Mesendoderm (in vitro differentiated cells): ENCODE measurements at regions not wholly inside any gene's neighbourhood (a gene's known extent, or its start where the extent isn't known, plus 50 kb on each side); places are given as distances from the start of the nearest gene placed in this dataset.

Experiments used
- DNase-seq: peaks from one replicate; pipeline ENCODE4 v3.0.0; 2013
- H2AK5ac ChIP-seq: 2 replicates; pipeline ENCODE4 v1.6.1; 2013; ENCODE audit warnings: low read length, inconsistent platforms
- H2BK120ac ChIP-seq: 2 replicates; pipeline ENCODE4 v1.6.1; 2013; ENCODE audit warnings: low read depth, mild to moderate bottlenecking, low read length, moderate library complexity, mixed read lengths
- H2BK15ac ChIP-seq: replicated peaks from 2 replicates; pipeline ENCODE4 v1.6.1; 2013; ENCODE audit warnings: low read depth, mild to moderate bottlenecking, moderate library complexity
- H2BK5ac ChIP-seq: 2 replicates; pipeline ENCODE4 v1.6.1; 2013; ENCODE audit warnings: low read length, inconsistent platforms
- H3K18ac ChIP-seq: 2 replicates; pipeline ENCODE4 v1.6.1; 2013; ENCODE audit warnings: mild to moderate bottlenecking, low read length, mixed read lengths
- H3K23ac ChIP-seq: one replicate; pipeline ENCODE4 v1.6.1; 2013; ENCODE audit warnings: low read length
- H3K27ac ChIP-seq: 2 replicates; pipeline ENCODE4 v1.5.1; 2013; ENCODE audit warnings: low read depth, mild to moderate bottlenecking, inconsistent platforms, low read length, moderate library complexity
- H3K27me3 ChIP-seq: 2 replicates; pipeline ENCODE4 v1.6.1; 2013; ENCODE audit warnings: low read length, control low read depth, mild to moderate bottlenecking, inconsistent platforms; ENCODE audit not compliant: insufficient read depth, poor library complexity
- H3K36me3 ChIP-seq: 2 replicates; pipeline ENCODE4 v1.6.1; 2013; ENCODE audit warnings: low read length, inconsistent platforms; ENCODE audit not compliant: control insufficient read depth, insufficient read depth
- H3K4ac ChIP-seq: one replicate; pipeline ENCODE4 v1.6.1; 2013; ENCODE audit warnings: low read depth, mild to moderate bottlenecking, low read length, moderate library complexity
- H3K4me1 ChIP-seq: 2 replicates; pipeline ENCODE4 v1.6.1; 2013; ENCODE audit warnings: low read depth, low read length, inconsistent platforms; ENCODE audit not compliant: control insufficient read depth
- H3K4me2 ChIP-seq: 2 replicates; pipeline ENCODE4 v1.6.1; 2013; ENCODE audit warnings: low read length
- H3K4me3 ChIP-seq: 2 replicates; pipeline ENCODE4 v1.5.1; 2013; ENCODE audit warnings: mild to moderate bottlenecking, low read length
- H3K56ac ChIP-seq: one replicate; pipeline ENCODE4 v1.6.1; 2013; ENCODE audit warnings: low read length
- H3K79me1 ChIP-seq: 2 replicates; pipeline ENCODE4 v1.6.1; 2013; ENCODE audit warnings: low read length, inconsistent platforms
- H3K79me2 ChIP-seq: 2 replicates; pipeline ENCODE4 v1.6.1; 2013; ENCODE audit warnings: mild to moderate bottlenecking, low read length; ENCODE audit not compliant: control insufficient read depth, insufficient read depth
- H3K9ac ChIP-seq: 2 replicates; pipeline ENCODE4 v1.6.1; 2013; ENCODE audit warnings: low read length, inconsistent platforms
- H4K5ac ChIP-seq: one replicate; pipeline ENCODE4 v1.6.1; 2013; ENCODE audit warnings: low read length
- H4K8ac ChIP-seq: one replicate; pipeline ENCODE4 v1.6.1; 2013; ENCODE audit warnings: low read depth, mild to moderate bottlenecking, control low read depth, low read length, moderate library complexity
- WGBS: extraction: QIAGEN DNeasy Blood & Tissue Kit; methylation state at CpG from one replicate; pipeline ENCODE4 v1.1.7; 2013; ENCODE audit warnings: low lambda C conversion rate, missing lambda C conversion rate; ENCODE audit not compliant: insufficient coverage; ENCODE audit errors: extremely low coverage; 5-methylcytosine and 5-hydroxymethylcytosine counted together

DNA sequence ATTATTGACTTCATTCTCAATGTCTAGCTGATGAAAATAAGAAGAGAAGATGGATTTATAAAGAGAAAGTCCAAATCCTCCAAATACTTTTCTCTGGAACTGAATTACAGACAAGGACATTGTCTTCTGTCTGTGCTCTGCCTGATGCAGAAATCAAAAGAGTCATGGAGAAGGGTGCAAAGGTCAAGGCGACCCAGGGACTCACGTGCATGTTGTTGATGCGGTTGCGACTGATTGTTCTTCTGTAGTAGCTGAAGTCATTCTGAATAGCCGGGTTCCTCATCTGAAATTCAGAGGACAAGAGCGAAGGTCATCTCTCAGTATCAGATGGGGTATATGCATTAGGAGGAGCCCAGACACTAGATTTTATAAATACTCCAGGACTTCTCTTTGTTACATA, 104.4 kb downstream of the CYRIA start:
- Histone ChIP-seq H4K8ac (no peak overlapping the region), H3K56ac (no peak overlapping the region), H3K23ac (no peak overlapping the region), H3K36me3 (no peaks in the 10 kb centered on the region), H3K4me1 (no peaks in the 10 kb centered on the region), H3K9ac (no peak overlapping the region), H3K4me2 (no peak overlapping the region), H3K4ac (no peak overlapping the region), H2BK15ac (no peak overlapping the region), H3K27me3 (no peaks in the 10 kb centered on the region), H2AK5ac (no peak overlapping the region), H3K18ac (no peak overlapping the region), H2BK120ac (no peak overlapping the region), H3K27ac (no peak overlapping the region), H4K5ac (no peak overlapping the region), H3K79me1 (no peaks in the 10 kb centered on the region), H3K4me3 (no peak overlapping the region), H2BK5ac (no peak overlapping the region), H3K79me2 (no peaks in the 10 kb centered on the region)
- WGBS = no CpG with 5 or more reads among the region's 6 CpGs
- DNase-seq = no peak

DNA sequence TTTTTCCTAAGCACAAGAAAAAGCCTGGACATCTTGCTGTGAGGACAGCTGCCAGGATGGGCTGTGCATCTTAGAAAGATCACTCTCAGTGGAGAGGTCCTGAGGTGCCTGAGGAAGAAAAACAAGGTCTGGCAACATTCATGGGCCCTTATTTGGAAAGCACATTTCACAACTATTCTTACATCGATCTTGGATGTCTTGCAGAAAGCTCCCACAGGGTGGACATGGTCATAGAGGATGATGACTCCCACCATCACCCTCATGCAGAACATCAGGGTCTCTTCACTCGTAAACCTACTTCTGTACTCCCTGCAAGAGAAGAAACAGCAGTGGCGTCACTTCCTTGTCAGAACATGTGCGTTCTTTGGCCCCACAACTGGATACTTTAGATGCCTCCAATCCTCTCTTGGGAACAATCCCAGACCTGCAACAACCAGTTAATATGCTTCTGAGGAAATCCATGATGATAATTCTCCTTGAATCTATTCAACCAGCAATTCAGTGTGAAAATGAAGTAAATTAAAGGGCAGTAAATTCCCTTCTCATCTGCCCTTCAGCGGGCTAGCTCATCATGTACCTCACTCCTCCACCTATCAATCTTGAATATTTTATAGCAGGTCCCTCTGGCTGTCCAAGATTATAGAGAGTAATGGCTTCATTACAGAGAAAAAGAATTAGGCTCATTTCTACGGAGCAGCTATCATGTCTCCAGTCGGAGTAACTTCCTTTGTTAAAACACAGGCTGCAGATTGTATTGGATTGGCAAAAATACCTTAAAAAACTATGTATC, 106.2 kb downstream of the CYRIA start:
- no peaks in the 10 kb centered on the region for H3K79me2 ChIP-seq
- WGBS = no CpG with 5 or more reads among the region's 7 CpGs
- H3K4me3 ChIP-seq = no peak overlapping the region

DNA sequence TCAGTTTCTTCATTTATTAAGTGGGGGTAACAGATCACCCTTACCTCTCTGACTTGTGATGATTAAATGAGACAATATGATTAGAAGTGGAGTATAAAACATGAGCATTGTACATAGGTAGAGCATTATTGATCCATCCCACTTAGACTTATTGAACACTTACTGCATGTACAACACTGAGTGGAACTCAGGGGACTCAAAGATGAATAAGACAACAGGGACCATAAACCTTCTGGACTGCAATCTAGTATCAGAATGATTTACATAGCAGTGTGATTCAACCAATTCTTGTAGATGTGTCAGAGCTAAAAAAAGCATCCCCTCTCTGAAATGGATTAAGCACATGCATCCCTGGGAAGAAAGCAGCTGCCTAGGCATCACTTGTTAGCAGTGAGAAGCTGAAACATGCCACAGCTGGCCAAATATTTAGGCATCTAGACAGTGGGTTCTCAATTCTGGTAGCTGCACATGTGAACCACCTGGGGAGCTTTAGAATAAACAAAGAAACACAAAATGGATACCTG, 111.5 kb downstream of the CYRIA start:
- no peaks in the 10 kb centered on the region for H3K36me3 ChIP-seq
- no peak for DNase-seq
- no peak overlapping the region for H4K8ac ChIP-seq
- H3K79me1 ChIP-seq = no peaks in the 10 kb centered on the region
- H2AK5ac ChIP-seq = no peak overlapping the region
- no peak overlapping the region for H3K56ac ChIP-seq
- H3K79me2 ChIP-seq = no peaks in the 10 kb centered on the region
- H2BK5ac ChIP-seq = no peak overlapping the region
- no peak overlapping the region for H3K23ac ChIP-seq
- no peak overlapping the region for H2BK120ac ChIP-seq
- H3K18ac ChIP-seq = no peak overlapping the region
- no peak overlapping the region for H3K4me2 ChIP-seq
- H3K9ac ChIP-seq = no peak overlapping the region
- H4K5ac ChIP-seq = no peak overlapping the region
- H3K4me1 ChIP-seq = no peaks in the 10 kb centered on the region
- H3K27ac ChIP-seq = no peak overlapping the region
- no peak overlapping the region for H3K4me3 ChIP-seq
- no peak overlapping the region for H3K4ac ChIP-seq
- no peaks in the 10 kb centered on the region for H3K27me3 ChIP-seq
- no peak overlapping the region for H2BK15ac ChIP-seq

More for the DNA sequence above, 106.2 kb downstream of the CYRIA start:
- no peak overlapping the region for H4K5ac ChIP-seq
- no peak overlapping the region for H3K9ac ChIP-seq
- no peaks in the 10 kb centered on the region for H3K36me3 ChIP-seq
- H3K18ac ChIP-seq = no peak overlapping the region
- no peaks in the 10 kb centered on the region for H3K79me1 ChIP-seq
- H3K27me3 ChIP-seq = no peaks in the 10 kb centered on the region
- H3K4ac ChIP-seq = no peak overlapping the region
- H2BK5ac ChIP-seq = no peak overlapping the region
- H3K4me2 ChIP-seq = no peak overlapping the region
- no peak overlapping the region for H2BK15ac ChIP-seq
- no peak for DNase-seq
- H4K8ac ChIP-seq = no peak overlapping the region
- no peak overlapping the region for H3K56ac ChIP-seq
- no peaks in the 10 kb centered on the region for H3K4me1 ChIP-seq
- H2BK120ac ChIP-seq = no peak overlapping the region
- H3K23ac ChIP-seq = no peak overlapping the region
- no peak overlapping the region for H3K27ac ChIP-seq
- H2AK5ac ChIP-seq = no peak overlapping the region

DNA sequence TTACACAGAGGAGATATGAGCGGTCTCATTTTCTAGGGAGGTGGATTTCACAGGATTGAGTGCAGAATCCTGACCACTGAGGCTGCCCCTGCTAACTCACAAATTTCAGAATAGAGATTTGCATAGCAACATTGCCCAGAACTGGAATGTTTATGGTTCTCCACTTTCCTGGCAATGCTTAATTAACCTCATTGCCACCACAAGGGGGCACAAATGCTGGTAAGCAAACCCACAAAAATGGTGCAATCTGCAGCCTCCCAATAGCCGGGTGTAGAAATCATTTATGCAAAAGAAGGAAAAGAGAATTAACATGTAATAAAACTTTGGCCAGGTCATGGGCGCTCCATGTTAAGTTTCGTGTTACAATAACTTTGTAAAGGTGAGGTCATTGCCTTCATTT, 112.4 kb downstream of the CYRIA start:
- no peaks in the 10 kb centered on the region for H3K4me1 ChIP-seq
- H3K27ac ChIP-seq = no peak overlapping the region
- no peaks in the 10 kb centered on the region for H3K36me3 ChIP-seq
- H3K56ac ChIP-seq = no peak overlapping the region
- H3K79me1 ChIP-seq = no peaks in the 10 kb centered on the region
- H3K4me3 ChIP-seq = no peak overlapping the region
- no peak overlapping the region for H2BK15ac ChIP-seq
- no peak overlapping the region for H3K23ac ChIP-seq
- no peaks in the 10 kb centered on the region for H3K27me3 ChIP-seq
- H3K18ac ChIP-seq = no peak overlapping the region
- peak; percentile 53 for DNase-seq
- WGBS = no CpG with 5 or more reads among the region's 4 CpGs
- no peak overlapping the region for H4K5ac ChIP-seq
- no peak overlapping the region for H4K8ac ChIP-seq
- H3K9ac ChIP-seq = no peak overlapping the region
- H3K4ac ChIP-seq = no peak overlapping the region
- H2BK120ac ChIP-seq = no peak overlapping the region
- no peak overlapping the region for H2BK5ac ChIP-seq
- no peak overlapping the region for H2AK5ac ChIP-seq
- H3K4me2 ChIP-seq = no peak overlapping the region
- H3K79me2 ChIP-seq = no peaks in the 10 kb centered on the region

DNA sequence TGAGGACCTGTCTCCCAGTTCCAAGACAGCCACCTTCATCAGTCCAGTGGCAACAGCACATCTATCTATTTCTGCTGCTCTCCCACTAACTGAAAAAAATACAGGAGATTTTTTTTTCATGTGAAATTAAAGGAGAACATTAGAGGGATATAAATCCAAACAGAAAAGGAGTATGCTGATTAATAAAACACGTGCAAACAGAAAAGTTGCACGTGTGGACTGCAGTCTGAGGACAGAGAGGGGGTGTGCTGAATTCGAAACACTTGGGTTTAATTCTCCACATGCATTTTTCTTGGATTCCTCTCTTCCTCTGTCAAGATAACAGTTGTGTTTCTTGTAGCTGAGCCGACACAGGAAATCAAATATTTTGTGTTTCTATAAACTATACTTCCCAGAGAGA, 113.4 kb downstream of the CYRIA start:
- Histone ChIP-seq H3K4me1 (no peaks in the 10 kb centered on the region), H3K4me3 (no peak overlapping the region), H2AK5ac (no peak overlapping the region), H3K18ac (no peak overlapping the region), H3K27ac (no peak overlapping the region), H4K8ac (no peak overlapping the region), H3K4me2 (no peak overlapping the region), H3K79me2 (no peaks in the 10 kb centered on the region), H2BK5ac (no peak overlapping the region), H3K27me3 (no peaks in the 10 kb centered on the region), H3K36me3 (no peaks in the 10 kb centered on the region), H3K4ac (no peak overlapping the region), H2BK120ac (no peak overlapping the region), H3K56ac (no peak overlapping the region), H3K23ac (no peak overlapping the region), H3K79me1 (no peaks in the 10 kb centered on the region), H3K9ac (no peak overlapping the region), H2BK15ac (no peak overlapping the region), H4K5ac (no peak overlapping the region)
- DNase-seq = no peak
- no CpG with 5 or more reads among the region's 4 CpGs for WGBS

DNA sequence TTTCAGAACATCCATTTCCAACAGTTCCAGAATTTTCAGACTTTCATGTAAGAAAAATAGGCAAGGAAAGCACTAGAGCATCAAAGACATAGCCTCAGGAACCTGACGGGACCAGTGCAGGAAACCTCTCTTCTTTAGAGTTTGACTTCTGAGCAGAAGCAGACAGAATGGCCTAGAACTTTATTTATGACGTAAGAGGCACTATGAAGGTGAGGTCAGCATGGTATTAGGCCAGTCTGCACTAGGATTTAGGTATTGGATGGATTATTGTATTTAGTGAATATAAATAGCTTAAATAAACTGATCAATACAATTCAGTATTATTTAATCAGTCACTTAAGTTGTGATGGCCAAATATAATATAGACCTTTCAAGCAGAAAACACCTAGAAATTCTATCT, 117.6 kb downstream of the CYRIA start:
- Histone ChIP-seq H4K8ac (no peak overlapping the region), H3K79me2 (no peaks in the 10 kb centered on the region), H3K27ac (no peak overlapping the region), H3K27me3 (no peaks in the 10 kb centered on the region), H3K4ac (no peak overlapping the region), H3K23ac (no peak overlapping the region), H3K18ac (no peak overlapping the region), H3K36me3 (no peaks in the 10 kb centered on the region), H2BK15ac (no peak overlapping the region), H3K4me3 (no peak overlapping the region), H3K9ac (no peak overlapping the region), H2BK120ac (no peak overlapping the region), H3K4me2 (no peak overlapping the region), H2AK5ac (no peak overlapping the region), H3K4me1 (no peaks in the 10 kb centered on the region), H3K56ac (no peak overlapping the region), H2BK5ac (no peak overlapping the region), H3K79me1 (no peaks in the 10 kb centered on the region), H4K5ac (no peak overlapping the region)
- WGBS = no CpG with 5 or more reads among the region's 2 CpGs
- DNase-seq = no peak
